SKM-1 treated with dmso at 0.1 percent for 144 hours (cell line): ENCODE measurements at regions not wholly inside any gene's neighbourhood (a gene's known extent, or its start where the extent isn't known, plus 50 kb on each side); places are given as distances from the start of the nearest gene placed in this dataset.

ENCODE experiments used
- DNase-seq: peaks from one replicate; lab custom pipeline; 2025; ENCODE audit not compliant: unreplicated experiment; lab: John Stamatoyannopoulos, UW

DNA sequence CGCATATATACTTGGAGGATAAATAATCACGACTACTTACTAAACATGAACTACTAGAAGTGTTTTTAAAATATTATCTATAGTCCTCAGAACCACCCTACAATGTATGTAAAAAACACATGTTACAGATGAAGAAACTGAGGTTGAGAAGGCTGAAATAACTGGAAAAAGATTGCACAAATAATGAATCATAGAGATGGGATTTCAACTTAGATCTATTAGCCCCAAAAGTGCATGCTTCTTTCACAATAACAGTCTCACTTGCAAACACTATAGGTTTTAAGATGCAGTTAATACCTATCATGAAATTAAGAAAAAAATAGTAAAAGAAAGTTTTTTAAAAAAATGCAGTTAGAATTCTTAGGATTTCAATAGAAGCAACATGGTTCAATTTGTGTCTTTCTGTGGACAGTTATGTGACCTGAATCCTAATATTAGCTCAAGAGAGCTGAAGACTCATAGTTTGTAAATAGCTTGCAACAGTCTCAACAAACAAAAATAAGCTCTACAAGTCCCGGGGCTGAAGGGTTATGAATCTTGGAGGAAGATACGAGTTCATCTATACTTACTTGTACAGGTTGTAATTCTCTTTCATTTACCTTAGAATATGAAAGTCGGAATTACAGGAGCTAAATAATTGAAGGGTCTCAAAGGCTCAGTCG, 58.6 kb upstream of the NTPCR start:
- DNase-seq = no peak

DNA sequence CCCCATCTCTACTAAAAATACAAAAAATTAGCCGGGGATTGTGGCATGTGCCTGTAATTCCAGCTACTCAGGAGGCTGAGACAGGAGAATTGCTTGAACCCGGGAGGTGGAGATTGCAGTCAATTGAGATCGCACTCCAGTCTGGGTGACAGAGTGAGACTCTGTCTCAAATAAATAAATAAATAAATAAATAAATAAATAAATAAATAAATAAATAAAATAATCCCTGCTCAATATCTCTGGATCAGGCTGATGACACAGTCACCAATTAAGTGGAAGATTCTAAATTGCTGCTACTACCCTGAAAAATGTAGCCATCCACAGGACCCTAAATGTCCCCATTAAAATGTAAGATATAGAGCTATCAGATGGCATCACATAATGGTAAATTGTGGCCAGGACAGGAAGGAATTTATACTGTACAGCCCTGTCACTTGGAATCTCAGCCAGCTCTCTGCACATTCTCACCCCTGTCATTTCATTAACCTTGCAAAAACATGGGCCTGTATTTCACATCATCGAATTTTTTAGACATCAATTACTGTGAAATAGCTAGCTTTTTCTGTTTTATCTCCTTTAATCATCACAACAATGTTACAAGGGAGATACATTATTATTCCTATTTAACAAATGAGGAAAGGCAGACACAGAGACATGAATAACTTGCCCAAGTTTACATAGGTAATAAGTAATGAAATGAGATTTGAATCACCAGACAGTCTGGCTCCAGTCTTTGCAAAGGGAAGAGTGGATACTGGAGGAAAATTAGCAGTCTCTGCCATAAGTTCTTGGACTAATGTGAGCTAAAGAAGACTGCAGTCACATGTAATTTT, 56.7 kb upstream of the NTPCR start:
- no peak for DNase-seq

DNA sequence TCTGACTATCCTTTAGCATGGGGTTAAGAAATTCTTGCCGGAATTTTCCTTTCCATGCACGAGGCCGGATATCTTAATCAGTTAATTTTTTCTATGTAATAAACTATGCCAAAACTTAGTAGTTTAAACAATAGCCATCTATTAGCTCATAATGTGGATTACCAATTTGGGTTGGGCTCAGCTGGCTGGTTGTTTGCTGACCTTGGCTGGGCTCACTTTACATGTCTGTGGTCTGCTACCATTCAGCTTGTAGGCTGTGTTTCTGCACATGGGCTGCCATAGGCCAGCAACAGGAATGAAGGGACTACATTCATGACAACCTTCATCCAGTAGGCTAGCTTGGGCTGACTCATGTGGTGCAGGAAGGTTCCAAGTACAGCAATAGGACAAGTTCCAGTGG, 56.0 kb upstream of the NTPCR start:
- no peak for DNase-seq

- DNase-seq = no peak
Measured at GRCh38 chr1:232897949-232898465, 52.4 kb upstream of the NTPCR start.

- no peak for DNase-seq
Measured at GRCh38 chr1:232899268-232899667, 51.1 kb upstream of the NTPCR start.

DNA sequence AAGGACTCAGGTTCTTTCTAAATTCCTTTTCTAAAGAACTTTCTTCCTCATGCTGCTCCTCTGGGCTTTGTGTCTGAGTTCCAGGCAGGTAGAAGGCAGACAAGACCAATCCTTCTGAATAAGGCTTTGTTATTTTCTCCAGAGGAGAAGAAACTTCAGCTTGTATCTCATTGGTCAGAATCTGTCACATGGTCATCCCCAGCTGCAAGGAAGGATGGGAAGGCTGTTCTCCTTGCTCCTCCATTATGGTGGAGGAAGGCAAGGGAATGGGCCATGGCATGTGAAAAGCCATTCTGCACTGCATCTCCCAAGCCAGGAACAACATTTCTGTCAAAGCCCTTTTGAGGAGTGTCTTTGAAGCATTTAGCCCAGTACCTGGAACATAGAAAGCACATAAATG, 50.6 kb upstream of the NTPCR start:
- no peak for DNase-seq
